RWPE1 (cell line): ENCODE measurements at regions not wholly inside any gene's neighbourhood (a gene's known extent, or its start where the extent isn't known, plus 50 kb on each side); places are given as distances from the start of the nearest gene placed in this dataset.

ENCODE experiments used
- CTCF ChIA-PET: fragments of 350-600 bp; sonication (Branson Sonifier 250); formaldehyde crosslinking; extraction: SDS; loops from one replicate; lab custom pipeline; 2021; lab: Yijun Ruan, JAX
- POLR2A ChIA-PET: fragments of 400-600 bp; formaldehyde crosslinking; extraction: SDS; loops from one replicate; lab custom pipeline; 2020; ENCODE audit warnings: antibody characterized with exemption; ENCODE audit not compliant: low non-redundant PET; lab: Yijun Ruan, JAX
- DNase-seq: peaks from one replicate; pipeline ENCODE4 v3.0.0; 2012; ENCODE audit warnings: low spot score
- H3K27ac ChIP-seq: fragments of 450-650 bp; 2 replicates; pipeline ENCODE4 v1.5.1; 2017
- TF ChIP-seq, protein P1 (sequence below): fragments of 450-650 bp; conservative IDR thresholded peaks from 2 replicates; pipeline ENCODE4 v1.5.1; 2017; ENCODE audit warnings: low read depth, mild to moderate bottlenecking

- POLR2A ChIA-PET, result no interaction called here
- no peak for DNase-seq
- H3K27ac ChIP-seq, result no peak overlapping the region
- CTCF ChIA-PET, result no interaction called here
- TF ChIP-seq, protein P1, sequence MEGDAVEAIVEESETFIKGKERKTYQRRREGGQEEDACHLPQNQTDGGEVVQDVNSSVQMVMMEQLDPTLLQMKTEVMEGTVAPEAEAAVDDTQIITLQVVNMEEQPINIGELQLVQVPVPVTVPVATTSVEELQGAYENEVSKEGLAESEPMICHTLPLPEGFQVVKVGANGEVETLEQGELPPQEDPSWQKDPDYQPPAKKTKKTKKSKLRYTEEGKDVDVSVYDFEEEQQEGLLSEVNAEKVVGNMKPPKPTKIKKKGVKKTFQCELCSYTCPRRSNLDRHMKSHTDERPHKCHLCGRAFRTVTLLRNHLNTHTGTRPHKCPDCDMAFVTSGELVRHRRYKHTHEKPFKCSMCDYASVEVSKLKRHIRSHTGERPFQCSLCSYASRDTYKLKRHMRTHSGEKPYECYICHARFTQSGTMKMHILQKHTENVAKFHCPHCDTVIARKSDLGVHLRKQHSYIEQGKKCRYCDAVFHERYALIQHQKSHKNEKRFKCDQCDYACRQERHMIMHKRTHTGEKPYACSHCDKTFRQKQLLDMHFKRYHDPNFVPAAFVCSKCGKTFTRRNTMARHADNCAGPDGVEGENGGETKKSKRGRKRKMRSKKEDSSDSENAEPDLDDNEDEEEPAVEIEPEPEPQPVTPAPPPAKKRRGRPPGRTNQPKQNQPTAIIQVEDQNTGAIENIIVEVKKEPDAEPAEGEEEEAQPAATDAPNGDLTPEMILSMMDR, result no peak
Measured at GRCh38 chr4:178426871-178427270, 984.6 kb upstream of the AGA start.

- DNase-seq, result no peak
- H3K27ac ChIP-seq, result no peak overlapping the region
- POLR2A ChIA-PET, result no interaction called here
- CTCF ChIA-PET, result no interaction called here
- TF ChIP-seq, protein P1, result no peak
Measured at GRCh38 chr4:178427663-178428062, 985.4 kb upstream of the AGA start.

- ChIA-PET POLR2A (no interaction called here), CTCF (no interaction called here)
- no peak for DNase-seq
- no peak overlapping the region for H3K27ac ChIP-seq
- TF ChIP-seq, protein P1, result no peak
Measured at GRCh38 chr4:178448372-178449035, 1006.3 kb upstream of the AGA start.

DNA sequence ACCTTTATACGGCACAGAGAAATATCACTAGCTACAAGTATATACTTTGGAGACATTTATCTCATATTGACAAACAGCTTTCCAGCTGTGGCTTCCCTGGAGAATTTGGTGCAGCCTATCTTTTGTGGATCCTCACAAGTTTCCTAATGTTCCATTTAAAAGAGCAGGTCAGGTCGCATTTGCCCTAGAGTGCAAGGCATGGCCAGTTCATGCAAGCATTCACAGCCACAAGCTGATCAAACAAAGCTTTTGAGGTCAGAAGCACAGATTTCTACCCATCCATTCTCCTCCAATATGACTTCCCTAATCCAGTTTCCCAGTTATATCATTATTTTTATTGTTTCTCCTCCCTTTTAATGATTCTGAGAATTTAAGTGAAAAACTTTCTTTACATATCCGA, 1008.4 kb upstream of the AGA start:
- CTCF ChIA-PET, result interaction anchor here (0.7 kb wide), 1 partner anchor 9 kb away, joined by 6 read pairs; no protein-coding TSS in a partner anchor
- H3K27ac ChIP-seq, result no peak overlapping the region
- no peak for DNase-seq
- POLR2A ChIA-PET, result no interaction called here
- TF ChIP-seq, protein P1, result no peak

DNA sequence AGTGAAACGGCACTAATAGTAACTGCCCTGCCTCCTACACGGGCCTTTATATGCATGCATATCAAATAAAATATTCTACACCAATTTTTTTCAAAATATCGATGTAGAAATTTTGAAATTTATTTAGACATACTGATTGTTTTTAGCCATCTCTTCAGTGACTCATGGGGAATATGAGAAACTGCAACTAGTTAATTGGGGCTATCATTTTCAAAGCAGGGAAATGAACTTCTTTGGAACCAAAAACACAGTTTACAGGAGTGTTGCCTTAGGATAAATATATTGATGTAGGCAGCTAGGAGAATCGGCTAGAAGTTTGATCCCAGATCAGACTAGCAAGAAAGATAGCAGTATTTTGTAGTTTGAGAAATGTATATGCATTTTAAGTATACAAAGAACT, 1010.8 kb upstream of the AGA start:
- TF ChIP-seq, protein P1, result no peak
- POLR2A ChIA-PET, result no interaction called here
- DNase-seq, result no peak
- H3K27ac ChIP-seq, result no peak overlapping the region
- CTCF ChIA-PET, result no interaction called here

- no peak for DNase-seq
- TF ChIP-seq, protein P1, result no peak
- POLR2A ChIA-PET, result no interaction called here
- H3K27ac ChIP-seq, result no peak overlapping the region
- CTCF ChIA-PET, result no interaction called here
Measured at GRCh38 chr4:178457286-178457685, 1015.0 kb upstream of the AGA start.
